Psoas muscle (tissue), 7 donors: ENCODE measurements at regions not wholly inside any gene's neighbourhood (a gene's known extent, or its start where the extent isn't known, plus 50 kb on each side); places are given as distances from the start of the nearest gene placed in this dataset.

Source experiments
- ATAC-seq, 4 donors: fragments of 200-7000 bp; cut with Tn5 transposase; one replicate each; pipeline ENCODE4 v1.9.1; 2020; ENCODE audit warnings: moderate library complexity in 3 of 4, mild to moderate bottlenecking in 2 of 4
- DNase-seq, 2 donors: peaks; one replicate each; pipeline ENCODE4 v3.0.0-alpha.2; 2020
- H3K27ac ChIP-seq: fragments of 200-600 bp; one replicate; pipeline ENCODE4 v1.8.0; 2022
- H3K27me3 ChIP-seq, 3 donors: fragments of 200-600 bp in 1 of 3; one replicate each; pipeline versions ENCODE4 v1.6.1 to v1.8.0; 2013 to 2022; ENCODE audit warnings: low read length in 2 of 3, mild to moderate bottlenecking in 2 of 3, moderate library complexity in 1 of 3; ENCODE audit not compliant: insufficient read depth in 3 of 3
- H3K36me3 ChIP-seq, 2 donors: fragments of 200-600 bp in 1 of 2; one replicate each; pipeline versions ENCODE4 v1.6.1 to v1.8.0; 2013 to 2022; ENCODE audit warnings: low read depth in 1 of 2, mild to moderate bottlenecking in 1 of 2, moderate library complexity in 1 of 2; ENCODE audit not compliant: insufficient read depth in 1 of 2
- H3K4me1 ChIP-seq: fragments of 200-600 bp; one replicate; pipeline ENCODE4 v1.8.0; 2022
- H3K4me3 ChIP-seq: fragments of 200-600 bp; one replicate; pipeline ENCODE4 v1.8.0; 2022; ENCODE audit warnings: mild to moderate bottlenecking
- H3K9me3 ChIP-seq: fragments of 200-600 bp; one replicate; pipeline ENCODE4 v1.8.0; 2022
- WGBS, 3 donors: extraction: QIAGEN DNeasy Blood & Tissue Kit; methylation state at CpG; one replicate each; pipeline versions ENCODE4 v1.1.6 to v1.1.7; 2013; 5-methylcytosine and 5-hydroxymethylcytosine counted together
- intact Hi-C, 2 donors: fragments of 100-400 bp; cut with DNase I; formaldehyde crosslinking; loops; one replicate each; pipeline versions ENCODE4 v1.11.0 to v1.14.2; 2022
- TF ChIP-seq, protein P1 (sequence below): fragments of 200-600 bp; IDR thresholded peaks from one replicate; pipeline ENCODE4 v1.8.0; 2022; ENCODE audit warnings: antibody characterized with exemption
- donor health status: healthy with polysubstance abuse.
- donor health status: DM: no; HTN: no; CAD: no; lungs with moderate emphysema.
- donor health status: Bipolar disorder and iron deficiency.
- donor health status: healthy.
- donor health status: DM: yes; HTN: yes; CAD: no.
- donor health status: DM: no; HTN: no; CAD: no.
- donor health status: DM: yes; HTN: yes; CAD: no.

DNA sequence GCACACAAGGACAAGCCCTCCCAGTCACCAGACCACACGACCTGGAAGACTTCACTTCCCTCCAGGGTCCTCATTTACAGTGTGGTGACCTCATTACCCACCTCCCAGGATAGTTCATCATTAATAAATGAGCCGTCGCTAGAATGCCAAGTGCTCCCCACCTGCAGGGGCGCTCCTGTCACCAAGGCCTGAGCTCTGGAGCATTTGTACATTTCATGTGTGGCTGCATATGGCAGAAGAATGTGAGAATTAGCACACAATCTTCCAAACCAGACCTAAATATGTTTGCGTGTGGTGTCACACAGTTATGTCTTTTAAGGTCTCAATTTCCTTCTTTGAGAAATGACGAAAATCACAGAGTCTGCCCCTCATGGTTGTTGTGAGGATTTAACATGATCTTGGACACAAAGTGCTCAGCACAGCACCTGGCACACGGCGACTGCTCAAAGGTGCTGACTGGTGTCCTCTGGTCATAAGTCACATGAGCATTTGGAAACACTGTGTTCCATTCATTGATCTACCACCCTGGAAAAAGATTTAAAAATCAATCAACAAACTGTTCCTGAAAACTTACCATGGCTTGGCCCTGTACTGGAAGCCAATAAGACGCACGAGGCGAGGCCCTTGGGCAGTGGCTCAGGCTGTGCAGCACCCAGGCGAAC lies 150.6 kb upstream of the SPACA7 start:
- Histone ChIP-seq H3K36me3 (no peaks in the 10 kb centered on the region), H3K4me1 (no peaks in the 10 kb centered on the region), H3K9me3 (no peaks in the 10 kb centered on the region), H3K27ac (no peak overlapping the region), H3K4me3 (no peak overlapping the region), H3K27me3 (no peaks in the 10 kb centered on the region)
- intact Hi-C loops: no loop called here
- no peak for DNase-seq
- WGBS, 3 donors: 69 to 76% (median 71%) methylated on average over 12 of the region's 12 CpGs
- TF ChIP-seq, protein P1, sequence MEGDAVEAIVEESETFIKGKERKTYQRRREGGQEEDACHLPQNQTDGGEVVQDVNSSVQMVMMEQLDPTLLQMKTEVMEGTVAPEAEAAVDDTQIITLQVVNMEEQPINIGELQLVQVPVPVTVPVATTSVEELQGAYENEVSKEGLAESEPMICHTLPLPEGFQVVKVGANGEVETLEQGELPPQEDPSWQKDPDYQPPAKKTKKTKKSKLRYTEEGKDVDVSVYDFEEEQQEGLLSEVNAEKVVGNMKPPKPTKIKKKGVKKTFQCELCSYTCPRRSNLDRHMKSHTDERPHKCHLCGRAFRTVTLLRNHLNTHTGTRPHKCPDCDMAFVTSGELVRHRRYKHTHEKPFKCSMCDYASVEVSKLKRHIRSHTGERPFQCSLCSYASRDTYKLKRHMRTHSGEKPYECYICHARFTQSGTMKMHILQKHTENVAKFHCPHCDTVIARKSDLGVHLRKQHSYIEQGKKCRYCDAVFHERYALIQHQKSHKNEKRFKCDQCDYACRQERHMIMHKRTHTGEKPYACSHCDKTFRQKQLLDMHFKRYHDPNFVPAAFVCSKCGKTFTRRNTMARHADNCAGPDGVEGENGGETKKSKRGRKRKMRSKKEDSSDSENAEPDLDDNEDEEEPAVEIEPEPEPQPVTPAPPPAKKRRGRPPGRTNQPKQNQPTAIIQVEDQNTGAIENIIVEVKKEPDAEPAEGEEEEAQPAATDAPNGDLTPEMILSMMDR: no peak
- no peak for ATAC-seq

DNA sequence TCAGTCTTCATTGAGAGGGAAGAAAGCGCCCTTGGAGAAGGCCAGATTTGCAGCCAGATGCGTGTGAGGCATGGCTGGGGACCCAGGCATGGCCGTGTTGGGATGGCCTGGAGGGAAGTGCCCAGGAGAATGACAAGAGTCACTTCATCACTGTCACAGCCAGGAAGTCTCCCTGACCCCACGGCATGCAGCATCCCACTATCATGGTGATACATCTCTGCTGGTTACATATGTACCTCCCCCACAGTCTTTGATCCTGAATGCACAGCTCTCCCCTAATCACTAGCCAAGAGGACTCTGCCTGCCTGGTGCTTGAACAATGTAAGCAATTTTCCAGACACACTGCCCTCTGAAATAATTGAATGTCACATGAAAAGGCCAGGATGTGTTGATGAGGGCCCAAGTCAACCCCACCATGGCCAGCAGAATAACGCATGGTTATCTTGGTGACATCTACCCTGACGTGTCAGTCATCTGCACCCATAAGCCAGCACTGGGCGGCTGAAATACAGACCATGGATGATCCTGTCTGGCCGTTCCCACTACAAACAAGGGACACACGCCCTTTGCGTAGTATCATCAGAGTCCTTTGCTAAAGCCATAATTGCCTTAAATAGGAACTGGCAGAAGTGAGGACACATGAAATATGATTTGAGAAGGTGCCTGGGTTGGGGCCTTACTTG lies 149.7 kb upstream of the SPACA7 start:
- Histone ChIP-seq H3K9me3 (no peaks in the 10 kb centered on the region), H3K36me3 (no peaks in the 10 kb centered on the region), H3K27me3 (no peaks in the 10 kb centered on the region), H3K4me1 (no peaks in the 10 kb centered on the region), H3K27ac (no peak overlapping the region), H3K4me3 (no peak overlapping the region)
- 82 to 86% (median 86%) methylated on average over 10 of the region's 10 CpGs for WGBS, 3 donors
- no peak for DNase-seq
- no peak for ATAC-seq
- TF ChIP-seq, protein P1: no peak
- intact Hi-C loops: no loop called here

- intact Hi-C loops: no loop called here
- no peaks in the 10 kb centered on the region for H3K27me3 ChIP-seq
These were observed 149.1 kb upstream of the SPACA7 start for GRCh38 chr13:112227031-112227430.

DNA sequence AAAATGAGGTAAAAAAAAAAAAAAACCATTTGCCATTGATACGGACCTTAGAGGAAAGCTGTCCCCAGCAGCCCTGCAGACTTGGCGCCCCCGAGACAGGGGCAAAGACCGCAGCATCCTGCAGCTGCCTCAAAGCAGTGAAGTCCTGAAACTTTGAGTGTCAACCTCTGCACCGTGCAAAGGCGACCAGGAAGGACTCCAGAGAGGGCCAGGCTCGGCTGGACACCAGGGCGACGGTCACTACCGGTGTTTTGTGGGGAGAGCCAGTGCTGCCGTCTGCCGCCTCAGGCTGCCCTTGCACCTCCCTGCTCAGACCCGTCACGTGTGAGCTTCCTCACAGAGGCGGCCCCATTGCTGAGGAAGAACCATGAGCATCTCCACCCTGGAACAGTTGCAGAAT lies 146.7 kb upstream of the SPACA7 start:
- ATAC-seq (no peak), DNase-seq (no peak)
- 67 to 71% (median 67%) methylated on average over 15 of the region's 15 CpGs for WGBS, 3 donors
- intact Hi-C loops: no loop called here
- H3K27ac ChIP-seq: no peak overlapping the region
- no peaks in the 10 kb centered on the region for H3K27me3 ChIP-seq
- H3K4me3 ChIP-seq: no peak overlapping the region
- no peaks in the 10 kb centered on the region for H3K9me3 ChIP-seq
- TF ChIP-seq, protein P1: no peak
- H3K4me1 ChIP-seq: no peaks in the 10 kb centered on the region
- H3K36me3 ChIP-seq: no peaks in the 10 kb centered on the region

More at GRCh38 chr13:112227031-112227430, 149.1 kb upstream of the SPACA7 start:
- TF ChIP-seq, protein P1: no peak
- ATAC-seq: no peak
- H3K4me1 ChIP-seq: no peaks in the 10 kb centered on the region
- no peak for DNase-seq
- no peaks in the 10 kb centered on the region for H3K36me3 ChIP-seq
- no peak overlapping the region for H3K27ac ChIP-seq
- H3K4me3 ChIP-seq: no peak overlapping the region
- H3K9me3 ChIP-seq: no peaks in the 10 kb centered on the region
- WGBS, 3 donors: 84 to 88% (median 86%) methylated on average over 12 of the region's 12 CpGs
